ENCODE measurements at regions not wholly inside any gene's neighbourhood (a gene's known extent, or its start where the extent isn't known, plus 50 kb on each side); places are given as distances from the start of the nearest gene placed in this dataset.
"Not testable (repeated sequence)": the region's sequence is repeated elsewhere in the genome, so short reads cannot be mapped to it uniquely, and the experiment has no call there.

DNA sequence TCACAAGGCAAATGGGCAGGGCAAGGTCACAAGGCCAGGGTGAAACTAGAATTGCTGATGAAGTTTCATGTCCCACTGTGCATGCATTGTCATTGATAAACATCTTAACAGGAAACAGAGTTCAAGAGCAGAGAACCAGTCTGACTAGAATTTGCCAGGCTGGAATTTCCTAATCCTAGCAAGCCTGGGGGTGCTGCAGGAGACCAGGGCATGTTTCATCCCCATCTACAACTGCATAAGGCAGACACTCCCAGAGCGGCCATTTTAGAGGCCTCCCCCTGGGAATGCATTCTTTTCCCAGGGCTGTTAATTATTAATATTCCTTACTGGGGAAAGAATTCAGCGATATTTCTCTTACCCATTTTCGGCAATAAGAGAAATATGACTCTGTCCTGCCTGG, 172.6 kb upstream of the XIST start:
- H4K8ac ChIP-seq (ENCODE audit: low read depth in 2 of 2, low read length in 2 of 2); H3K14ac ChIP-seq (replicated peaks; ENCODE audit: low read depth, low read length); H2BK20ac ChIP-seq (ENCODE audit: low read depth, low read length); H4K91ac ChIP-seq (ENCODE audit: insufficient read depth, low read depth, low read length); H3K79me1 ChIP-seq (ENCODE audit: low read depth in 1 of 2, low read length in 2 of 2); H3K56ac ChIP-seq (ENCODE audit: extremely low read depth, insufficient read depth, low read length); H3K4me1 ChIP-seq (ENCODE audit: control insufficient read depth, insufficient read depth, low read length); CTCF ChIA-PET; H2BK15ac ChIP-seq (ENCODE audit: low read depth, low read length); H3K27ac ChIP-seq (ENCODE audit: insufficient read depth, low read length); dilution Hi-C loops (cut with HindIII; ENCODE audit: low sequenced_read_pairs, unreplicated experiment); H4K5ac ChIP-seq (ENCODE audit: low read depth, low read length); in situ Hi-C loops (cut with MboI; ENCODE audit: low sequenced_read_pairs); H2BK5ac ChIP-seq (ENCODE audit: low read depth, low read length, poor library complexity, severe bottlenecking); H3K18ac ChIP-seq (ENCODE audit: low read depth, low read length); H3K36me3 ChIP-seq (ENCODE audit: control insufficient read depth, insufficient read depth, low read length); H3K9ac ChIP-seq (ENCODE audit: low read depth, low read length); DNase-seq; H3K27me3 ChIP-seq (ENCODE audit: control insufficient read depth, insufficient read depth, low read length); intact Hi-C loops (cut with micrococcal nuclease); H3K4me2 ChIP-seq (ENCODE audit: low read depth, low read length); H3K4ac ChIP-seq (ENCODE audit: low read depth, low read length); H2AK9ac ChIP-seq (replicated peaks; ENCODE audit: low read depth, low read length, poor library complexity); H2AFZ ChIP-seq (replicated peaks; ENCODE audit: low read length, poor library complexity); H2BK120ac ChIP-seq (ENCODE audit: low read depth, low read length); H3K9me1 ChIP-seq (ENCODE audit: insufficient read depth, low read length); H4K20me1 ChIP-seq (ENCODE audit: insufficient read depth, low read length); H3K4me3 ChIP-seq (ENCODE audit: insufficient read depth, low read depth, low read length); POLR2A ChIA-PET (ENCODE audit: unreplicated experiment); H3K9me3 ChIP-seq (ENCODE audit: control insufficient read depth, insufficient read depth, low read length); H3K23ac ChIP-seq (ENCODE audit: low read depth, low read length); ATAC-seq (ENCODE audit: low read depth); BruUV-seq (replicated peaks); H2AK5ac ChIP-seq (ENCODE audit: low read depth, low read length): not testable (repeated sequence)
- WGBS, 2 experiments (ENCODE audit: extremely low coverage in 2 of 2, insufficient read length in 1 of 2): no CpG with 5 or more reads among the region's 3 CpGs

Data from IMR-90 (cell line).